NB4 (cell line): ENCODE measurements at regions not wholly inside any gene's neighbourhood (a gene's known extent, or its start where the extent isn't known, plus 50 kb on each side); places are given as distances from the start of the nearest gene placed in this dataset.
A peak's percentile ranks its signal among the peaks of the same experiment; 100 is the strongest.

Source experiments
- DNase-seq: peaks from one replicate; pipeline ENCODE4 v3.0.0; 2010; ENCODE audit warnings: low read depth
- H3K4me3 ChIP-seq: one replicate; pipeline ENCODE4 v1.5.1; 2011; ENCODE audit warnings: mild to moderate bottlenecking, low read depth, low read length, moderate library complexity
- MYC ChIP-seq: IDR thresholded peaks from 2 replicates; pipeline ENCODE4 v1.6.1; 2011; ENCODE audit warnings: low read depth, low read length
- POLR2A ChIP-seq: IDR thresholded peaks from 2 replicates; pipeline ENCODE4 v1.6.1; 2011; ENCODE audit warnings: mild to moderate bottlenecking; ENCODE audit not compliant: insufficient read length; ENCODE audit errors: extremely low read depth
- TF ChIP-seq, protein P1 (sequence below): IDR thresholded peaks from one replicate; pipeline ENCODE4 v1.5.1; 2012; ENCODE audit warnings: low read depth, low read length
- TF ChIP-seq, protein P2 (sequence below): IDR thresholded peaks from 2 replicates; pipeline ENCODE4 v1.6.1; 2011; ENCODE audit warnings: low read depth, low read length

DNA sequence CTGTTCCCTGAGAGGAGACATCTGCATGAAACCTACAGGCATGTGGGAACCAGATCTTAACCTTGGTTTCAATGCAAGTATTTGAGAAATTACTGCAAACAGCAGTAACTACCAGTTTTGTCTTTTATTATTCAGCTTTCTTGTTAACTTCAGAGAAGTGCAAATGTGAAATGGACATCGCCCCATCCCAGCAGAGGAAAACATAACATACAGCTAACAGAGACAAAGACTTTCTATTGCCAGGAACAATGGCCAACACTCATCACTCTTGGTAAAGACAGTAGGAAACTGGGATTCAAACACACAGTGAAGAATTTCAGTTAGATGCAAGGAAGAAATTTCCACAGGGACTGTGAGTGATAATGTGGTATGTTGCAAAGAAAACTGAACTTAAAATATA is 115.1 kb downstream of the SLC30A10 start:
- TF ChIP-seq, protein P1, sequence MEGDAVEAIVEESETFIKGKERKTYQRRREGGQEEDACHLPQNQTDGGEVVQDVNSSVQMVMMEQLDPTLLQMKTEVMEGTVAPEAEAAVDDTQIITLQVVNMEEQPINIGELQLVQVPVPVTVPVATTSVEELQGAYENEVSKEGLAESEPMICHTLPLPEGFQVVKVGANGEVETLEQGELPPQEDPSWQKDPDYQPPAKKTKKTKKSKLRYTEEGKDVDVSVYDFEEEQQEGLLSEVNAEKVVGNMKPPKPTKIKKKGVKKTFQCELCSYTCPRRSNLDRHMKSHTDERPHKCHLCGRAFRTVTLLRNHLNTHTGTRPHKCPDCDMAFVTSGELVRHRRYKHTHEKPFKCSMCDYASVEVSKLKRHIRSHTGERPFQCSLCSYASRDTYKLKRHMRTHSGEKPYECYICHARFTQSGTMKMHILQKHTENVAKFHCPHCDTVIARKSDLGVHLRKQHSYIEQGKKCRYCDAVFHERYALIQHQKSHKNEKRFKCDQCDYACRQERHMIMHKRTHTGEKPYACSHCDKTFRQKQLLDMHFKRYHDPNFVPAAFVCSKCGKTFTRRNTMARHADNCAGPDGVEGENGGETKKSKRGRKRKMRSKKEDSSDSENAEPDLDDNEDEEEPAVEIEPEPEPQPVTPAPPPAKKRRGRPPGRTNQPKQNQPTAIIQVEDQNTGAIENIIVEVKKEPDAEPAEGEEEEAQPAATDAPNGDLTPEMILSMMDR: no peak
- TF ChIP-seq POLR2A (no peak), MYC (no peak)
- TF ChIP-seq, protein P2, sequence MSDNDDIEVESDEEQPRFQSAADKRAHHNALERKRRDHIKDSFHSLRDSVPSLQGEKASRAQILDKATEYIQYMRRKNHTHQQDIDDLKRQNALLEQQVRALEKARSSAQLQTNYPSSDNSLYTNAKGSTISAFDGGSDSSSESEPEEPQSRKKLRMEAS: no peak
- DNase-seq: no peak
- H3K4me3 ChIP-seq: no peak overlapping the region

DNA sequence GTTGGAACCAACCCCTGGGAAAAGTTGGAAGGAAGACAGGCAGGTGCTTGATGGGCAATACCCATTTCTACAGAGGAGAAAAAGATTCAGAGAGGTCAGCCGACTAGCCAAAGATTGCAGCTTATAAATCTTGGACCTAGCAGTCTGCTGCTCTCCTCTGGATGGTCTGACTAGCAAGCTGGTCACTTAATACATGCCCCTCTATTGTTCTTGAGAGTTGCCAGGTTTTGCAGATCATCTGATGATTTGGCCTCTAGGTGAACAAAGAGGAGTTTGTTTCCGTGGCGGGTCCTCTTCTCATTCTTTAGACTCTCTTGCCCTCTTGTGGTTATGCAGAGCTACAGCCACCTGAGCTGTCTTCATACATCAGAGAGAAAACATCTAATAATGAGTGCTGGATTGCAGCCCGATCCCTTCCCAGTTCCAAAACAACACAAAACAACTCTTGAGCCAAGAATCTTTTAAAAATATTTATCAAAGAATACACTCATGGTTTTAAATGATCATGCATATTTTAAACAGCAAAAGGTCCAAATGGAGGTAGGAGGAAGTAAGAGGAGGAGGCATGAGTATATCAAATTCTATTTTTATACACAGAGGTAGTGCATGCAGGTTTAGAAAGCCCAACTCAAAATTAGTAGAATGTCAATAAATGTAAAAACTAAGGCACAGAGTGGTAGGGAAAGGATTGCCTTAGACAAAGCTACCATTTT is 115.7 kb downstream of the SLC30A10 start:
- DNase-seq: peak; percentile 61
- no peak for TF ChIP-seq POLR2A
- TF ChIP-seq, protein P1: peak; percentile 76
- H3K4me3 ChIP-seq: no peak overlapping the region

DNA sequence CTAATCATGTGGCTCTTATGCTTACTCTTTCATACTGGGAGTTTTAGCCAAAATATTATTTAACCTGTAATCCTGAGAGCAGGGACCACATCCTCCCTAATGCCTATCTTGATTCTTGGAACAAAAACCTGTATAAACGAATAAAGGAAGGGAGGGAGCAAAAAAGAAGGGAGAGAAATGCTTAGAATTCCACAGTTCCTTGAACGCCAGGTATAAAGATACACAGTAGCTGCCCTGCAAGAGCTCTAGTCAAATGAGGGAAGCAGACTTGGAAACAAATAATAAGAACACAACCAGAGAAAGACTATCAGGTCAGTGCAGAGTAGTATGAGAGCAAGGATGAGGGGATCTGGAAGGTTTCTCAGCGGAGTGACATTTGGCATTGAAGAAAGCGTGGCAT is 116.3 kb downstream of the SLC30A10 start:
- H3K4me3 ChIP-seq: no peak overlapping the region

DNA sequence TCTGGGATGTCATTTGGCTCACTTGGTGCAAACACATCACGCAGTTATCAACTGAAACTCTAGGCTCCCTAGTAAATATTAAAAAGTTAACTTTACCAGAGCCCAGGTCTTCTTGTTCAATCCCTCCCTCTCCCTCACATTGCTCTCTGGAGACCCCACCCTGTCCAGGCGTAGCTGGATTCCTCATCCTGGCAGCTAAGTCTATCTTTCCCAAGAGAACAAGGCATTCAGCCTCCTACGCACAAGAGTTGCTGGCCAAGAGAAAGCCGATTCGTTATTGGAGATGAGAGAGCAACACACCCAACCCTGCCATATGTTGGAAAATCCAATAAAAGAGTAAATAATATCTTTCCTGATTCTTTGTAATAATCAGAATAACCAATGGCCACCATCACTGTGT is 117.9 kb downstream of the SLC30A10 start:
- TF ChIP-seq POLR2A (no peak), MYC (no peak)
- TF ChIP-seq, protein P1: no peak
- TF ChIP-seq, protein P2: no peak
- no peak overlapping the region for H3K4me3 ChIP-seq
- no peak for DNase-seq

More for the DNA sequence above, 116.3 kb downstream of the SLC30A10 start:
- DNase-seq: no peak
- no peak for TF ChIP-seq POLR2A
- TF ChIP-seq, protein P1: no peak
- TF ChIP-seq, protein P2: no peak
- no peak for TF ChIP-seq MYC

DNA sequence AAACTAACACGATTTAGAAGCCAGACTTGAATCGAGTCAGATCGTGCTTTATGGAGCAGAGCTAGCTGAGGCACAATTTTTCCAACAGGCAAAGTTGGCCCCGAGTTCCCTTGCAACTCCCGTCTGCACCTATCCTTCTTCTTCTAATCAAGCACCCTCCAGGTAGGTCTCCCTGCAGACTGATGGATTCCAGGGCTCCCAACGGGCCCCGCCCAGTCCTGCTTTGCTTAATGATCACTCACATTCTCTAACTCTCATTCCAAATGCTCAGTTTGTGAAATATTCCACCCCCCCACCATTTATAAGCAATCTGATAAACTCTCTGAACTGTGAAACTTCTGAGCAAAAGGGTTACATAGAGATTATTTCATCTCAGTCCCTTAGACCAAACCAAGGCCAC is 119.6 kb downstream of the SLC30A10 start:
- no peak overlapping the region for H3K4me3 ChIP-seq
- no peak for DNase-seq
- TF ChIP-seq MYC (no peak), POLR2A (no peak)
- TF ChIP-seq, protein P1: no peak
- TF ChIP-seq, protein P2: no peak

DNA sequence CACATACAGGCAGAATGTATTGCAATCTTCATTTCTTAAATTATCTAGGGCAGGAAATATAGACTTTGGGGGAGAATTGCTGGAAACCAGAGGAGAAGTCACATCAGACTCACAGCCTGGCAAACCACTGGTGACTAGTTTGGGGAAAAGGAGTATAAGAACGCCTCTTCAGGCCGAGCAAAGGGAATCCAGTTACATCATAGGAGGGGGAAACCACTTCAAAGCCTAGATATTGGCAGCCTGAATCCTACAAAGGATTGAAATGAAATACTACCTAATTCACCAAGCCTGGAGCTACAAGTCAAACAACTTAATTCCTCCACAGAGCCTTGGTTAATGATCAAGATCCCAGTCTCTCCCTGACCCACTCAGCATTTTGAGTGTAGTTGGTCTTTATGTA is 121.7 kb downstream of the SLC30A10 start:
- DNase-seq: no peak
- H3K4me3 ChIP-seq: no peak overlapping the region
- TF ChIP-seq, protein P2: no peak
- TF ChIP-seq, protein P1: no peak
